Activated T-helper 1 cell treated with anti-CD3 and anti-CD28 coated beads, Interleukin-2, amount 50 U/mL, for 16 hours (primary cell): ENCODE measurements at regions not wholly inside any gene's neighbourhood (a gene's known extent, or its start where the extent isn't known, plus 50 kb on each side); places are given as distances from the start of the nearest gene placed in this dataset.
"Not testable (repeated sequence)": the region's sequence is repeated elsewhere in the genome, so short reads cannot be mapped to it uniquely, and the experiment has no call there.

Source experiments
- DNase-seq, 2 donors: peaks; one replicate each; pipeline ENCODE4 v3.0.0-alpha.2; 2020; ENCODE audit warnings: low read depth in 1 of 2, low spot score in 1 of 2

DNA sequence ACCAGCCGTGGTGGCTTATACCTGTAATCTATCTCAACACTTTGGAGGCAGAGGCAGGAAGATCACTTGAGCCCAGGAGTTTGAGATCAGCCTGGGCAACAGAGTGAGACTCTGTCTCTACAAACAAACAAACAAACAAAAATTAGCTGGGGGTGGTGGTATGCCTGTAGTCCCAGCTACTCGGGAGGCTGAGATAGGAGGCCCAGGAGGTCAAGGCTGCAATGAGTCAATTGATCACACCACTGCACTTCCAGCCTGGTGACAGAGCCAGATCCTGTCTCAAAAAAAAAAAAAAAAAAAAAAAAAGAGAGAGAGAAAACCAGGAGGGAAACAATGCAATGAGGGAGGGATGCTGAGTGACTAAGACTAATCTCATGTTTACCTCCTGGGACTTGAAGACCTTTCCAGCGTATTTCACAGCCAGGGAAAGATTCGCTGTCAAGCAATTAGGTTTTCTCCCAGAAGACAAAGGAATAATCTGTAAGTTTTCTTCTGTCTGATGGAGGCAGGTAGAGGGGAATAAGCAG is 51.1 kb upstream of the MIER3 start:
- DNase-seq, result no peak

DNA sequence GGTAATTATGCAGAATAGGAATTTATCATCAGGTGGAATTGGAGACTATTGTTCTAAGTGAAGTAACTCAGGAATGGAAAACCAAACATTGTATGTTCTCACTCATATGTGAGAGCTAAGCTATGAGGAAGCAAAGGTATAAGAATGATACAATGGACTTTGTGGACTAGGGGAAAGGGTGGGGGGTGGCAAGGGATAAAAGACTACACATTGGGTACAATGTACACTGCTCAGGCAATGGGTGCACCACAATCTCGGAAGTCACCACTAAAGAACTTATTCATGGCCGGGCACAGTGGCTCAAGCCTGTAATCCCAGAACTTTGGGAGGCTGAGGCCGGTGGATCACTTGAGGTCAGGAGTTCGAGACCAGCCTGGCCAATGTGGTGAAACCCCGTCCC is 51.6 kb upstream of the MIER3 start:
- not testable (repeated sequence) for DNase-seq

DNA sequence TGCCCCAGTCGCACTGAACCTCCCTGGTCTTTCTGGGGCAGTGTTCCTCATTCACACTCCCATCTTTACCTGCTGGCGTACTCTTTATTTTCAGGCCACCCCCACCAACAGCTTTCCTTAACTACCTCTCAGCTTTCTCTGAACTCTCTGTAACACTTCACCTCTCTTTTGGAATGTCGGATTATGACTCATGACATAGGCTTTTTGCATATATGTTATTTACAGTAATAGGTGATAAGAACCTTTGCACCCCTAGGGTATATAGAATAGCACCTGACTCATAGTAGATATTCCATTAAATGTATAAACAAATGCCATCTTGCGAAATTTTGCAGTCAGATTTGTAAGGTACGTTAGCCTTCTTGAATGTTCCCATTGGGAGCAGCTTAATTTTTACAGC is 52.9 kb upstream of the MIER3 start:
- DNase-seq, result no peak

DNA sequence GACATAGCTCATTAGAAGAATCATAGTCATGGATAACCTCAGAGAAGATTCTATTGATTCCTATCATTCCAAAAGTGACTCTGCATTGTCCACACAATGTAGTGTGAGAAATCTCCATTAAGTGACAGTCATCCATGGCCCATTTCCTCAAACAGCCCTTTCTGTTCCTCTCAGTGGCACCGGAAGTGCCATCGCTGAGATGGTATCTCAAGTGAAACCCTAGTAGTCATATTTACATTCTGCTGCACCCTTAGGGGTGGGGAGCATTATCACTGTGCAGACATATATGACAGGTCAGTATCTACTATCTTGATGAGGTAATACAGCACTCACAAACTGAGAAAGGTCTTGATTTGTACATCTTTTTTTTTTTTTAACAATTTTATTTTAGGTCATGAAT is 55.4 kb upstream of the MIER3 start:
- DNase-seq, result no peak

DNA sequence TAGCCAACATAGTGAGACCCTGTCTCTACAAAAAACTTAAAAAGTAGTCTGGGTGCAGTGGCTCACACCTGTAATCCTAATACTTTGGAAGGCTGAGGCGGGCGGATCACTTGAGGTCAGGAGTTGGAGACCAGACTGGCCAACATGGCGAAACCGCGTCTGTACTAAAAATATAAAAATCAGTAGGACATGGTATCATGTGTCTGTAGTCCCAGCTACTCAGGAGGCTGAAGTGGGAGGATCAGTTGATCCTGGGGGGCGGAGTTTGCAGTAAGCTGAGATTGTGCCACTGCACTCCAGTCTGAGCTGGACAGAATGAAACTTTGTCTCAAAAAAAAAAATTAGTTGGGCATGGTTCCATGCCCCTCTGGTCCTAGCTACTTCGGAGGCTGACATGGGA is 57.9 kb upstream of the MIER3 start:
- DNase-seq, result no peak

DNA sequence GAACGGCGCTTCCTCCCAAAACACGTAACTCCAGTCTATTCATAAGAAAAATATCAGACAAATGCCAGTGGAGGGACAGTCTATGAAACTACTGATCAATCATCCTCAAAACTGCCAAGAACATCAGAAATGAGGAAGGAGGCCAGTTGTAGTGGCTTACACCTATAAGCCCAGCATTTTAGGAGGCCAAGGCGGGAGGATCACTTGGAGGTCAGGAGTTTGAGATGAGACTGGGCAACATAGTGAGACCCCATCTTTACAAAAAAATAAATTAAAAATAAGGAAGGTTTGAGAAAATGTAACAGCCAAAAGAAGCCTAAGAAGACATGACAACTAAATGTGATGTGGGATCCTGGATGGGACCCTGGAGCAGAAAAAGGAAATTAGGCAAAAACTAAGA is 58.9 kb upstream of the MIER3 start:
- DNase-seq, result no peak

DNA sequence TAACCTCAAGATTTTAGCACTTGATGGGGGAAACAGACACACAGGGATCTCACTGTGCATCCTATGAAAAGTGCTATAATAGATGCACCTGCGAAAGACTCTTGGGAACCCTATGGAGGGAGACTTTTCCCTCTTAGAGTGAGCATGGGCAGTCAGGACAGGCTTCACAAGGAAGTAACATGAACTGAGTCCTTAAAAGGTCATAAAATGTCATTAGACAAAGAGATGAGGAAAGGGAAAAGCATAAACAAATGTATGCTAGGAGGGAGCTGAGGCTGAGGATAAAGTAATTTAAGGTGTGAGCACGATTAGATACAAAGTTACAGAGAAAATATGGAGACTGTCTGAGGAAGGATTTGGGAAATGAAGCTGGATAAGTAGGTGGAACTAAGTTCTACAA is 60.6 kb upstream of the MIER3 start:
- no peak for DNase-seq

DNA sequence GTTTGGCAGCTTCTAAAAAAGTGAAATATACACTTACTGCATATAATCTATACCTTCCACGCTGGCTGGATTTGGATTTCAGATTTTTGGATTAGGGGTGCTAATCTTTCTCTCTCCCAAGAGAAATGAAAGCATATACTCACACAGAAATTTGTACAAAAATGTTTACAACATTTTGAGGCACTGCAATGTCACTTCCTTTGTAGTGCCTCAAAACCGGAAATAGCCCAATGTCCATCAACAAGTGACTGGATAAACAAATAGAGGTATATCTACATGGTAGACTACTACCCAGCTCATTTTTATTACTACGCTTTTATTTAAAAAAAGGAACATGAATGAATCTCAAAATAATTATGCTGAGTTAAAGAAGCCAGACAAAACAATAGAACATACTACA is 74.0 kb upstream of the MIER3 start:
- no peak for DNase-seq

DNA sequence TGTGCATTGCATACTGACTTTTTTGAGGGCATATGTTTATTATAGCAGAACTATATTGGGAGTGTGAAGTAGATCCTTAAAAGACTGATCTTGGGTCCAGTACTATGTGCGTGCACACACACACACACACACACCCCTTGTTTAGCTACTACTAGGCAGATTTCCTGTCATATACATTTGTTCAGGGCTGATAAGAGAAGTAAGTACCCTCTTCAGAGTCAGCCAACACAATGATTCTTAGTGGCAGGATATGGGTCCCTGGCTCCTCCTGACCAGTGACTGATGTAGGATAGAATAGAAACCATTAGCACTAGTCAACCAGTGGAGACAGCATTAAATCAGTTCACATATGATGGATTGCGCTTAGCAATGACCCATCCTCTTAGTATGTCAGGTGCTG is 76.2 kb upstream of the MIER3 start:
- DNase-seq, result no peak

DNA sequence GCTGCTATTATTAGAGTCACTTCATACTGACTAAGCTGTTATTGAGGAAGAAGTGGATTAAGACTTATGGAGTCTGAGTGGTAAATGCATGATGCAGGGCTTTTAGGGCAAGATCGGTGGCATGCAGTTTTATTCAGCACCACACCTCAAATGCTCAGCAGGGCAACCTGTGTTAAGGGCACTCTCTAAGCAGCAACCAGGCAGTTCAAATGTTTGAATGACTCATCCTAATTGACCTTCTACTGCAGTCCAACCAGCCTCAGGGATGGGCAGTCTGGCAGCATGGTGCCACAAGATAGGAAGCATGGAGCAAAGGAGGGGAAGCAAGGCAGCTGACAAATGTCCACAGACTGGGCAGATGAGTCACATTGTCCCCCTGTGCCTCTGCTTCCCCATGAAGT is 80.2 kb upstream of the MIER3 start:
- no peak for DNase-seq

DNA sequence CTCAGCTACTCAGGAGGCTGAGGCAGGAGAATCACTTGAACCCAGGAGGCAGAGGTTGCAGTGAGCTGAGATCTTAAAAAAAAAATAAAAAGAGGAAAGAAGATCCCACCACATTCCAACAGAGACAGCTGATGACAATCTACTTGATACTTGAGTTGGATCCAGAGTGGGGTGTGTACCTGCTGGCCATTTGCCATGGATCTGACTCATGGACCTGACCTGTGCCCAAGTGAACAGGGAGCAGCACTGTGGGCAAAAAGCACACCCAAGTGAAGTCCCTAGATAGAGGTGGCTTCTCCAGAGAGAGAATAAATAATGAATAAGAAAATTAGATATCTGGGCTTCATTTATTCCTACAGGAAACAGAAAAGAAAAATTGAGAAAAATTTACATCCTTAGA is 81.2 kb upstream of the MIER3 start:
- no peak for DNase-seq

DNA sequence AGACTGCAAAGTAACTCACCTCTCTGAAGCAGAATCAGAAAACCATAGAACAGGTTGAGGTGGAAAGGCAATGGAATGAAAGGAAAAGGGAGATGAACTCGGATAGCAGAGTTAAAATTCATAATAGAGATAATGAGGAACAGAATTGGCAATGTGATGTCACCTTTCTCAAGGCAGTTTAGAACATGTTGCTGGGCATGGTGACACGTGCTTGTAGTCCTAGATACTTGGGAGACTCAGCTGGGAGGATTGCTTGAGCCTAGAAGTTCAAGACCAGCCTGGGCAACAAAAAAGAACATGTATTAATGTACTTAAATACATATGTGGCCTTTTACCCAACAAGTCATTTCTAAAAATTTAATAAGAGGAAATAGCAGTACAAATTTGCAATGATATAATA is 81.6 kb upstream of the MIER3 start:
- no peak for DNase-seq

DNA sequence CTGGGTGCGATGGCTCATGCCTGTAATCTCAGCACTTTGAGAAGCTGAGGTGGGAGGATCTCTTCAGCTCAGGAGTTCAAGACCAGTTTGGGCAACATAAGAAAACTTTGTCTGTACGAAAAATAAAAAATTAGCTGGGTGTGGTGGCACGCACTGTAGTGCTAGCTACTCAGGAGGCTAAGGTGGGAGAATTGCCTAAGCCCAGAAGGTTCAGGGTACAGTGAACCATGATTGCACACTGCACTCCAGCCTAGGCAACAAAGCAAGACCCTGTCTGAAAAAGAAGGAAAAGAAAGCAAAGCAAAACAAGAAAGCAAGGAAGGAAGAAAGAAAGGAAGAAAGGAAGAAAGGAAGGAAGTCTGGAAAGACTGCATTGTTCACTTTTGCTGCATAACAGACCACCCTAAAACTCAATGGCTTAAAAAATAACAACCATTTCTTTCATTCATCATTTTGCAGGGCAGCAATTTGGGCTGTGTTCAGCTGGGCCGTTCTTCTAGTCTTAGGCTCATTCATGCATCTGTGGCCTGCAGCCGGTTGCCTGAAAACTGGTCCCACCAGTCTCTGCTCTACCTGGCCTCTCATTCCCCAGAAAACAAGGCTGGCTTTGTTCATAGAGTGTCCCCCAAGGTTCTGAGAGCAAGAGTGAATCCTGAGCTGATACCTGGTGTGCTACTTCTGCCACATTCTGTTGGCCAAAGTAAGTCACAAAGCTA is 82.4 kb upstream of the MIER3 start:
- no peak for DNase-seq

DNA sequence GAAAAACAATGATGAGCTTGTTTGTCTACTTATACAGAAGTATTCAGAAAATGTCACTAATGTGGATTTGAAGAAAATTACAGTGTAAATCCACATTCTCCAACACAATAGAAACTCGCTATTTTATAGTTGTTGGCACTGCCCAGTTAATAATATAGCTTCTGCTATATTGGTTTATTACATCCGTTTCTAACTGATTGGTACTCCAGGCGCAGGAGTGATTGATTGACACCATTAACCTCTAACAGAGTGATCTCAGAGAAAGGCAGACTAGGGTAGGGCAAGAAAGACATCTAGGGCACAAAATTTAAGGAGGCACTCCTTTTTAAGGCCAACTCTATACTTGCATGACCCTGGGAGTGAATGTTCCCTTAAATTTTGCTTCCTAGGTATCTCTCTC is 84.0 kb upstream of the MIER3 start:
- no peak for DNase-seq

DNA sequence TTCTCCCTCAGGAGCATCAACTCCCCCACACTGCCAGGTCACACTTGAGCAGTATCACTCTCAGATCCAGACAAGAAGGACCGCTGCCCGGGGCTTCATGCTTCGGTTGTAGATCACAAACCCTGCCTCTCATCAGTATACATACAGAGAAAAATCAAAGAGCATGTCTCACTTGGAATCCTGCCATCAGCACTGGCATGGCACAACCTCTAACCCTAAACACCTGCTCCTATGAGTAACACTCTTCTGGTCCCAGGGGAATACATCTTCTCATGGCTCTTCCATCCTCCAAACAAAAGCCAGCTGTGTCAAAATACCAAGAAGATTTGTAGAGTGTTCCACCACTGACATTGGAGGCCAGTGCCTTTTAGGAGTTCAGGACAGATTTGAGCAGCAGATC is 84.8 kb upstream of the MIER3 start:
- DNase-seq, result no peak

DNA sequence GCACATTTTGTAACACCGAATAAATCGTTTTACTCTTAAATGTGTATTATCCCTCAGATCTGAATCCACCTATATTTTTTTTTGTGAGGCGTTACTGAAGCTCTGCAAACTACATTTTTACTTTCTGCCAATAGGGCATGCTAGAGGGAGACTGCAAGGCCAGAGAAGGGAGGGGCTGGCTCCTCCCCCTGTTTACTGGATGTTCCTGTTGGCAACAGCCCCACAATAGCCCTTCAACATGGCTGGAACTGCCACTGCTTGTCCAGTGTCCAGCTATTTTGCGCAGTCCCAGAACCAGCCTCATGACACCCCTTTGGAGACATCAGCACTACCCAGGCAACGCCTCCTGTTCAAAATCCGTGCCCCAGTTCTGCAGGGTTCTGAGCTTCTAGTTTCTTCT is 85.4 kb upstream of the MIER3 start:
- no peak for DNase-seq

DNA sequence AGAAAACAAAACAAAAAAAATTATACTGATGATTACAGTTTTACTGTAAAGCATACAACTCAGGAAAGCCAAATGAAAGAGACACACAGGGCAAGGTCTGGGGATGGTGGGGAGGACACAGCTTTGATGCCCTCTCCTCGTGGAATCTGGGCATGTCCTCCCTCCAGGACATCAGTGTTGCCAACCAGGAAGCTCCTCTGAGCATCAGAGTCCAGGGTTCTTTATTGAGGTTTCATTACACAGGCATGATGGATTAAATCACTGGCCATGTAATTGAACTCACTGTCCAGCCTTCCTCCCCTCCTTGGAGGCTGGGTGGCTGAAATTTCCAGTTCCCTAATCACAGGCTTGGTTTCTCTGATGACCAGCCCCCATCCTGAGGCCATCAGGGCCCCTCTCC is 89.6 kb upstream of the MIER3 start:
- no peak for DNase-seq

DNA sequence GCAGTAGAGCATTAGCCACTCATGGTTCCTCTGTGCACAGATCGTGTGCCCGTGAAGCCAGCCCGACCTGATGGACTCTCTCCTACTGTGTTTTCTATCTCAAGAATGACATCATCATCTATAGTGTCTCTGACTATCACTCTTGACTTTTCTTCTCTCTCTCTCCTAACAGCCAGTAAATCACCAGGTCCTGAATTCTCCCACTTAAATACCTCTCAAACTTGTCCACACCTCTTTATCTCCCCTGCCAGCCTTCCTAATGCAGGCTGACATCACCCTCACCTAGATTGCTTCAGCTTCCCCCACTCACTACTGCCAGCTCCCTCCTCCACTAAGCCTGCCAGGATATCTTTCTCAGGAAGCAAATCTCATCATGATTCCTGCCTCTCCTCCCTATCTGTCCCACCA is 90.6 kb upstream of the MIER3 start:
- no peak for DNase-seq

DNA sequence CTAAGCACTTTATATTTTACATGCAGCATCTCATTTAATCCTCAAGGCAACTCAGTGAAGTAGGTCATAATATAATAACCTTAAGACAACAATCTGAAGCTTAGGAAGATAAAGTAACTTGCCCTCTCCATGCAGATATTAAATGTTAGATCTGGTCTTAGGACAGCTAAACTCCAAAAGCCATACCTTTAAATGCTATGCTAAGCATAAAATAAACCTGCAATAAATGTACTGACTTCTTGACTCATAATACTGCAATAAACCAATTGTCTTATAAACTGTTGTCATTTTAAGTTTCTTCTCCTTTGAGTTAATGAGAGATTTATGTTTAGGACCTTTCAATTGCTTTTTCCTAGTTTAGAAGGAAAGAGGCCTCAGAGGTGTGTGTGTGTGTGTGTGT is 102.2 kb upstream of the MIER3 start:
- no peak for DNase-seq

DNA sequence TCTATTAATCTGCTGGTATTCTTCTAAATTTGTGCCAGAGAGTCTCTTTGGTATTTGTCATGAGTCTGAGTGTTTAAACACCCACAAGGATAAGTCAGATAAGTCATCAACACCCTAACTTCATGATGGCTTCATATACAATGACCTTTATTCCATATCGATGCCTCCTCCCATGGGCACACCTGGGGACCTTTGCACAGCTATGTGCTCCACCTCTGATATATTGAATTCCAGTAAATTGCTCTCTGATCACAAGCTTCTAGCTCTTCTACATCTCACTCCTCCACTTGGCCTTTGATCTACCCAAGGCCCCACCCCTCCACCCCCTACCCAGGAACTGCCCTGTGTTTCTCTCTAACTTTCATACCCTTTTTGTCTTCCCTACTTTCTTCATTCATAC is 102.7 kb upstream of the MIER3 start:
- no peak for DNase-seq

DNA sequence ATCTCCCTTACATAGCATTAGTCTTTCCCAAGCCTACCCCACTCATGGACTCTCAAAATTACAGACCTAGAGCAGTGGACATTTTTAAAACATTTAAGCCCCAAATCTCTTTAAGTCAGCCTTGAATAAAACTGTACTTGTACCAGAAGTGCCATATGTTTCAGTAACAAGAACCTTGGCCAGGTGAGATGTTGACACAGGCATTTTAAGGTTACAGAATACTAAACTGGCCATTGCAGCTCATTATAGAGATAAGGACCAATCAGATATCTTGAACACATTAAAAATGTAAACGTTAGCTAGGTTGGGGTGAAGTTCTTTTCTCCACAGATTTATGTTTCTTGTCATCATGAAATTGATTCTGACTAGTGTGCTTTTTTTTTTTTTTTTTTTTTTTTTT is 103.8 kb upstream of the MIER3 start:
- no peak for DNase-seq

DNA sequence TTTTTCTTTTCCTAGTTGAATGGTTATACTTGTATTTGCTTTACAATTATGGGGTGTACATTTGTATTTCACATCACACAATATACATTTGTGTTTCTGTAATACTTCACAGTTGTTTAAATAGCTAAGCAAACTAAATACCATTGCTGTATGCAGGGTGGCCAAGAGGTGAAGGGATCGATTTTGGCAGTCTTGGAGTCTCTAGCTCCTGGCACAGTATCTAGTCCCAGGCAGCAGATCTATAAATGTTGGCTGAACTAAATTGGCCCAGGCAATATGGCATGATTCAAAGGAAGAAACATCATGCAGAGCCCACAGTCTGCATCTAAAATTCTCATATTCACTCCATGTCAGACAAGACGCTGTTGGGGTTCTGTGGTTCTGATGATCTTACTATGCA is 110.1 kb upstream of the GPBP1 start:
- no peak for DNase-seq

DNA sequence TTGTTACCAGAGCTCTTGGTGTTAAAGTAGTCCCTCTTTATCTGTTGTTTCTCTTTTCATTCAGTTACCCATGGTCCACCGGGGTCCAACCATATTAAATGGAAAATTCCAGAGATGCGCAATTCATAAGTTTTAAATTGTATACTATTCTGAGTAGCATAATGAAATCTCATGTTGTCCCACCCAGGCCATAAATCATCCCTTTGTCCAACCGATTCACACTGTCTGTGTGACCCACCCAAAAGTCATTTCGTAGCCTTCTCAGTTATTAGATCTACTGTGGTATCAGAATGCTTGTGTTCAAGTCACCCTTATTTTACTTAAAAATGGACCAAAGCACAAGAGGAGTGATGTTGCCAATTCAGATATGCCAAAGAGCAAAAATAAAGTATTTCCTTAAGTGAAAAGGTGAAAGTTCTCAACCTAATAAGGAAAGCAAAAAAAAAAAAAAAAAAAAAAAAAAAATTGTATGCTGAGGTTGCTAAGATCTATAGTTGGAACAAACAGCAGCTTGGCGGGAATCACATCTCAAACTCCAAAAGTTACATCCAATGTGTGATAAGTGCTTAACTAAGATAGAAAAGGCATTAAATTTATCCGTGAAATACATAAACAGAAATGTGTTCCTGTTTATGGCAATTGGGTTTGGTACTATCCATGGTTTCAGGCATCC is 106.8 kb upstream of the GPBP1 start:
- no peak for DNase-seq
